Thoracic aorta (tissue), 2 donors: ENCODE measurements at regions not wholly inside any gene's neighbourhood (a gene's known extent, or its start where the extent isn't known, plus 50 kb on each side); places are given as distances from the start of the nearest gene placed in this dataset.

Source experiments
- ATAC-seq: fragments of 150-250 bp; one replicate; pipeline ENCODE4 v1.8.0; 2017; ENCODE audit warnings: low read depth; ENCODE audit not compliant: insufficient number of reproducible peaks, low FRiP score
- DNase-seq: peaks from one replicate; pipeline ENCODE4 v3.0.0-alpha.2; 2020; ENCODE audit warnings: low spot score
- H3K27ac ChIP-seq, 2 donors: fragments of 200-600 bp; sonication (generic); 1 replicate in 1 of 2; 2 replicates in 1 of 2; pipeline ENCODE4 v1.5.1; 2016; ENCODE audit warnings: mild to moderate bottlenecking in 2 of 2, moderate library complexity in 2 of 2
- H3K27me3 ChIP-seq: fragments of 200-600 bp; sonication (generic); replicated peaks from 2 replicates; pipeline ENCODE4 v1.6.0; 2016; ENCODE audit warnings: mild to moderate bottlenecking; ENCODE audit not compliant: insufficient read depth
- H3K36me3 ChIP-seq: fragments of 200-600 bp; sonication (generic); one replicate; pipeline ENCODE4 v1.5.1; 2016
- H3K4me1 ChIP-seq, 2 donors: fragments of 200-600 bp; sonication (generic); 1 replicate in 1 of 2; 2 replicates in 1 of 2; pipeline versions ENCODE4 v1.5.1 to v1.6.0; 2016; ENCODE audit warnings: low read depth in 2 of 2, mild to moderate bottlenecking in 1 of 2; ENCODE audit not compliant: control insufficient read depth in 1 of 2
- H3K4me3 ChIP-seq: fragments of 200-600 bp; sonication (generic); 2 replicates; pipeline ENCODE4 v1.5.1; 2016; ENCODE audit warnings: mild to moderate bottlenecking
- H3K9me3 ChIP-seq: fragments of 200-600 bp; sonication (generic); 2 replicates; pipeline ENCODE4 v1.5.1; 2016
- CTCF ChIP-seq: fragments of 200-600 bp; sonication (generic); IDR thresholded peaks from one replicate; pipeline ENCODE4 v1.5.1; 2019; ENCODE audit warnings: antibody characterized with exemption

DNA sequence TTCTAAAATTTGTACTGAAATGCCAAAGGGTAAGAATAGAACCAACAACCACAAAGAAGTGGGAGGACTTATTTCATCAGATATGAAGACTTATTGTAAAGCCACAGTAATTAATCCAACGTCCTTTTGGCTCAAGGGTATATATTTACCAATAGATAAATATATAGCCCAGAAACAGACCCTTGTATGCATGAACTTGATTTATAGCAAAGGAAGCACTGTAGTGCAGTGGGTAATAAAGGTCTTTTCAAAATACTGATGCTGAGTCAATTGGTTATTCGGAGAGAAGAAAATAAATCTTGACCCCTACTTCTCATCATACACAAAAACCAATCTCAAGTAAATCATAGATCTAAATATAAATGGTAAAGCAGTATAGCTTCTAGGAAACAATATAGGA is 200.5 kb upstream of the ST6GAL2 start:
- Histone ChIP-seq H3K4me1 (no peaks in the 10 kb centered on the region), H3K27me3 (no peaks in the 10 kb centered on the region), H3K9me3 (no peaks in the 10 kb centered on the region), H3K4me3 (no peak overlapping the region), H3K27ac (no peak overlapping the region), H3K36me3 (no peaks in the 10 kb centered on the region)
- DNase-seq, result no peak
- TF ChIP-seq CTCF, result no peak
- ATAC-seq, result no peak

GRCh38 chr2:107088156-107088555 is 202.2 kb upstream of the ST6GAL2 start:
- no peak for ATAC-seq
- Histone ChIP-seq H3K9me3 (no peaks in the 10 kb centered on the region), H3K4me3 (no peak overlapping the region), H3K27me3 (no peaks in the 10 kb centered on the region), H3K27ac (no peak overlapping the region), H3K36me3 (no peaks in the 10 kb centered on the region), H3K4me1 (no peaks in the 10 kb centered on the region)
- no peak for DNase-seq
- TF ChIP-seq CTCF, result no peak

GRCh38 chr2:107091163-107091864 is 205.3 kb upstream of the ST6GAL2 start:
- no peaks in the 10 kb centered on the region for H3K9me3 ChIP-seq
- H3K27me3 ChIP-seq, result no peaks in the 10 kb centered on the region
- no peak for ATAC-seq

GRCh38 chr2:107093426-107093957 is 207.5 kb upstream of the ST6GAL2 start:
- Histone ChIP-seq H3K27ac (no peak overlapping the region), H3K4me3 (no peak overlapping the region), H3K27me3 (no peaks in the 10 kb centered on the region), H3K9me3 (no peaks in the 10 kb centered on the region), H3K36me3 (no peaks in the 10 kb centered on the region), H3K4me1 (peaks cover 0 to 21% of the 10 kb centered on the region in 2 donors)
- ATAC-seq, result no peak
- no peak for TF ChIP-seq CTCF
- no peak for DNase-seq

More at GRCh38 chr2:107091163-107091864, 205.3 kb upstream of the ST6GAL2 start:
- Histone ChIP-seq H3K4me3 (no peak overlapping the region), H3K36me3 (no peaks in the 10 kb centered on the region), H3K27ac (no peak overlapping the region), H3K4me1 (peaks cover 0 to 12% of the 10 kb centered on the region in 2 donors)
- DNase-seq, result no peak
- TF ChIP-seq CTCF, result no peak

- Histone ChIP-seq H3K4me1 (peaks cover 0 to 21% of the 10 kb centered on the region in 2 donors), H3K36me3 (no peaks in the 10 kb centered on the region), H3K27ac (no peak overlapping the region), H3K4me3 (no peak overlapping the region), H3K27me3 (no peaks in the 10 kb centered on the region), H3K9me3 (no peaks in the 10 kb centered on the region)
- TF ChIP-seq CTCF, result no peak
- ATAC-seq, result no peak
- DNase-seq, result no peak
Measured at GRCh38 chr2:107094450-107094986, 208.6 kb upstream of the ST6GAL2 start.
